ENCODE measurements at regions not wholly inside any gene's neighbourhood (a gene's known extent, or its start where the extent isn't known, plus 50 kb on each side); places are given as distances from the start of the nearest gene placed in this dataset.

- no peak overlapping the region for H3K9ac ChIP-seq (replicated peaks in 1 of 4; ENCODE audit: extremely low read depth in 1 of 4, low read depth in 3 of 4, low read length in 3 of 4)
- H3K18ac ChIP-seq (ENCODE audit: extremely low read depth, low read length): no peak overlapping the region
- no peak overlapping the region for H2BK15ac ChIP-seq (ENCODE audit: low read length)
- TF ChIP-seq RFX5 (IDR thresholded peaks at IDR 0.05; ENCODE audit: borderline replicate concordance, low read depth, low read length) (no peak), YY1 (IDR thresholded peaks at IDR 0.05; ENCODE audit: low read depth, low read length) (no peak), BCL11A (IDR thresholded peaks at IDR 0.05; ENCODE audit: low read depth in 2 of 2, low read length in 2 of 2) (no peak), SP1 (IDR thresholded peaks at IDR 0.05; ENCODE audit: low read depth, low read length) (no peak), GABPA (IDR thresholded peaks at IDR 0.05; ENCODE audit: borderline replicate concordance, insufficient read depth, low read length) (no peak), CBX8 (IDR thresholded peaks at IDR 0.05; ENCODE audit: borderline replicate concordance, low read depth, low read length) (no peak), BRCA1 (IDR thresholded peaks at IDR 0.05; ENCODE audit: low read depth, low read length) (no peak), ASH2L (IDR thresholded peaks at IDR 0.05; ENCODE audit: low read length) (no peak), SRF (IDR thresholded peaks at IDR 0.05; ENCODE audit: low read depth, low read length) (no peak)
- no peaks in the 10 kb centered on the region for H3K9me3 ChIP-seq (ENCODE audit: insufficient read depth in 2 of 2, low read depth in 1 of 2, low read length in 1 of 2)
- H3K79me2 ChIP-seq (ENCODE audit: control insufficient read depth in 1 of 2, insufficient read depth in 2 of 2, low read length in 2 of 2): no peaks in the 10 kb centered on the region
- H3K23ac ChIP-seq (ENCODE audit: insufficient read length): no peak overlapping the region
- POLR2A ChIA-PET (ENCODE audit: partially characterized antibody): no interaction called here
- FAIRE-seq: no peak
- no peak overlapping the region for H3K56ac ChIP-seq (replicated peaks; ENCODE audit: insufficient read length, low read depth, low read length)
- H3K4me2 ChIP-seq (ENCODE audit: insufficient read depth in 1 of 2, low read depth in 2 of 2, low read length in 2 of 2): no peak overlapping the region
- no peaks in the 10 kb centered on the region for H3K27me3 ChIP-seq (replicated peaks in 1 of 4; ENCODE audit: control insufficient read depth in 3 of 4, extremely low read depth in 1 of 4, insufficient read depth in 3 of 4, low read length in 3 of 4)
- no peak overlapping the region for H3K27ac ChIP-seq (ENCODE audit: low read depth, low read length)
- no peak overlapping the region for H4K91ac ChIP-seq (replicated peaks; ENCODE audit: insufficient read length, low read length)
- H3K14ac ChIP-seq (ENCODE audit: insufficient read length): no peak overlapping the region
- 97% methylated on average over 2 of the region's 2 CpGs; no CpG with 5 or more reads in 1 of the 2 experiments for WGBS, 2 experiments (ENCODE audit: extremely low coverage in 1 of 2, insufficient coverage in 1 of 2, insufficient read length in 1 of 2, insufficient replicate concordance in 2 of 2, low coverage in 1 of 2, low lambda C conversion rate in 2 of 2, missing lambda C conversion rate in 1 of 2)
- H2BK120ac ChIP-seq (replicated peaks; ENCODE audit: low read depth, low read length): no peak overlapping the region
- no peaks in the 10 kb centered on the region for H3K4me1 ChIP-seq (replicated peaks in 1 of 4; ENCODE audit: control insufficient read depth in 3 of 4, insufficient read depth in 4 of 4, low read length in 3 of 4)
- H2BK5ac ChIP-seq (ENCODE audit: low read depth, low read length): no peak overlapping the region
- H4K20me1 ChIP-seq (replicated peaks in 1 of 2; ENCODE audit: control insufficient read depth in 1 of 2, insufficient read depth in 2 of 2, low read length in 2 of 2): no peaks in the 10 kb centered on the region
- no peak overlapping the region for H3K4me3 ChIP-seq (ENCODE audit: extremely low read depth in 1 of 4, insufficient read depth in 2 of 4, low read depth in 3 of 4, low read length in 4 of 4)
- H3K36me3 ChIP-seq (ENCODE audit: control insufficient read depth in 2 of 4, insufficient read depth in 4 of 4, low read length in 3 of 4): no peaks in the 10 kb centered on the region
- no peaks in the 10 kb centered on the region for H3K23me2 ChIP-seq (ENCODE audit: low read depth, low read length)
- H2AK5ac ChIP-seq (ENCODE audit: low read depth, low read length): no peak overlapping the region
- H3K79me1 ChIP-seq (ENCODE audit: low read depth, low read length): no peaks in the 10 kb centered on the region
- no peak overlapping the region for H2BK20ac ChIP-seq (ENCODE audit: low read length)
- no peak for DNase-seq (ENCODE audit: low read depth in 1 of 2, low spot score in 2 of 2)
- H4K5ac ChIP-seq (ENCODE audit: insufficient read length, low read depth, low read length): no peak overlapping the region
- CTCF ChIA-PET (ENCODE audit: partially characterized antibody): interaction anchor here (1.1 to 1.2 kb wide), 2 partner anchors 10 to 28 kb away, joined by 3 to 4 read pairs; no protein-coding TSS in a partner anchor
- no peak overlapping the region for H2AFZ ChIP-seq (ENCODE audit: low read length)
- no peak overlapping the region for H4K8ac ChIP-seq (ENCODE audit: extremely low read depth, insufficient read depth, low read length)
- no peak overlapping the region for H3K4ac ChIP-seq (replicated peaks; ENCODE audit: insufficient read length, low read depth, low read length)
- no peak overlapping the region for H2BK12ac ChIP-seq (ENCODE audit: low read depth, low read length)
These were observed 83.1 kb upstream of the GYPA start for GRCh38 chr4:144223661-144224060.

Data from H1 (cell line).